Renal cortex interstitium (tissue), 11 donors: ENCODE measurements at regions not wholly inside any gene's neighbourhood (a gene's known extent, or its start where the extent isn't known, plus 50 kb on each side); places are given as distances from the start of the nearest gene placed in this dataset.
"Not testable (repeated sequence)": the region's sequence is repeated elsewhere in the genome, so short reads cannot be mapped to it uniquely, and the experiment has no call there.

Experiments used
- DNase-seq, 11 donors: peaks; one replicate each; pipeline ENCODE4 v3.0.0-alpha.2; 2013; ENCODE audit warnings: low read depth in 9 of 11, low spot score in 4 of 11; ENCODE audit errors: extremely low read depth in 1 of 11

DNA sequence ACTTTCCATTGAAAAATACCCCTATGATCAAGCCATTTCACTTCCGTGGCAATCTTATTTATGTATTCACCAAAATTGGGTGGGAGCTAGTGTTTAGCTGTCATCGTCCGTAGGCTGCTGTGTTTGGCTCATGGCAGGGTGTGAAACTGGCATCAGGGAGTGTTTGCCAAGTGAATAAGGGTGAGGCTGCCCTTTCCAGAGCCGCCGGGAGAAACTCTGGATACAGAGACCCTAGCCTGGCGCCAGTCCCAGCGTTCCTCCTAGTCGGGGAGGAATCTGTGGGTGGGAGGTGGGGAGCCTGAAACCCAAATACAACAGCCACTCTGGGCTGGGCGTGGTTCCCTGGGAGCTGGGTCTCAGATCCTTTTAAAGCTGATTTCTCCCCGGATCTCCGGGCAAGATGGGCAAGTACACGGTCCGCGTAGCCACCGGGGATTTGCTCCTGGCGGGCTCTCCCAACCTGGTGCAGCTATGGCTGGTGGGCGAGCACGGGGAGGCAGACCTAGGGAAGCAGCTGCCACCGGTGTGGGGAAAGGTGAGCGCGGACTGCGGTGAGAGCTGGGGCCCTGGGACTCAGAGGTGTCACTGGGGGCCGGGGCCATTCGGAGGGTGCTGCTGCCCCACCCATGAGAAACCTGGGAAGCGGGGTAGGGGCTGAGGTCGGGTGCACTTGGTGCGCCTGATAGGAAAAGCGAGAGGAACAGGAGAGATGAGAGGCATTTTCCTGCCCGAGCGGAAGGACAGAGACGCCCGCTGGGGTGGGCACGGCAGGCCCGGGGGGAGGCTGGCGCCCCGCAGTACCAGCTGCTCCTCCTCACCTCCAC is 62.1 kb upstream of the TEKT1 start:
- DNase-seq: no peak

DNA sequence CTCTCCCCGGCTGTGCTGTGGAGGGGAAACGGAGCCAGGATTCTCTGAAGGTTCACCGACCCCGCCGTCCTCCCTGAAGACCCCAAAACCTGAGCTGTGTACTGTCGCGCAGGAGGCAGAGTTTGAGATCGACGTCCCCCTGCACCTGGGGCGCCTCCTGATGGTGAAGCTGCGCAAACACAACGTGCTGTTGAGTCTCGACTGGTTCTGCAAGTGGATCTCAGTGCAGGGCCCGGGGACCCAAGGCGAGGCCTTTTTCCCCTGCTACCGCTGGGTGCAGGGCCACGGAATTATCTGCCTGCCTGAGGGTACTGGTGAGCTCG is 62.6 kb upstream of the TEKT1 start:
- DNase-seq: peak in 2 of 11 donors; percentile 12 to 19

DNA sequence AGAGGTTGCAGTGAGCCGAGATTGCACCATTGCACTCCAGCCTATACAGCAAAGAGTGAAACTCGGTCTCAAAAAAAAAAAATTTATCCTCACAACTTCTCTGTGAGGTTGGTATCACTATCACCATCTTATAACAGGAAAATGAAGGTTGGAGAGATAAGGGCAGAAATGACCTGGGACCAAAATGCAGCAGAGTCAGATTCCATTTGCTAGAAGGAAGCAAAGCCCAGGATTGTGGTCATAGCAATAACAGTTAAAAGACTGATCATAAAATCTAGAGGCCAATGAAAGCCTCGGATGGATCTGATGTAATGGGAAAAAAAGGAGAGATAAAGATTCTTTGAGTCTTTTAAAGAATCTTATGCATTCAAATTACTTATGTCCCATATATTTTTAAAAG is 69.6 kb upstream of the TEKT1 start:
- no peak for DNase-seq

DNA sequence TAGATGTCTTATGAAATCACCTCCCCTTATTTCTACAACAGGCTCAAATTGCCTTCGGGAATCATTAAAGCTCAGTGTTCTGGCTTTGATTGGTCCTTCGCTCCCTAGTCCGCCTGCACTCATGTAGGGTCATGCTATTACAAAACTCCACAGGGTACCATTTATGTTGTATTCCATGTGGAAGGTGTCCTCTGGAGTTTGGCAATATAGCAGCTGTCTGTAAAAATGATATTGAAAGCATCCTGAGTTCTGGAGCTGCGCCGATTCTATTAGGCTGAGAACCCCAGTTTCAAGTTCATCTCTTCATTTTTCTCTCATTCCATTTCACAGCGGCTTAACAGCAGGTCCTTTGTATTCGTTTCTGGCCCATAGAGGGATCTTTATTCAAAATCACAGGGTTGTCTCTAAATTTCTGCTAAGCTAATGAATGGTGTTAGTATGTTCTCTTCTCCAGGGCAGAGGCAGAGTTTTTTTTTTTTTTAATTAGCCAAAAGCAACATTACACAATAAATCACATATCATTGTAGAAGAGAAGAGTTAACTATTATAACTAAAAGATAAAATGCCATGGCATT is 71.9 kb upstream of the TEKT1 start:
- no peak for DNase-seq

DNA sequence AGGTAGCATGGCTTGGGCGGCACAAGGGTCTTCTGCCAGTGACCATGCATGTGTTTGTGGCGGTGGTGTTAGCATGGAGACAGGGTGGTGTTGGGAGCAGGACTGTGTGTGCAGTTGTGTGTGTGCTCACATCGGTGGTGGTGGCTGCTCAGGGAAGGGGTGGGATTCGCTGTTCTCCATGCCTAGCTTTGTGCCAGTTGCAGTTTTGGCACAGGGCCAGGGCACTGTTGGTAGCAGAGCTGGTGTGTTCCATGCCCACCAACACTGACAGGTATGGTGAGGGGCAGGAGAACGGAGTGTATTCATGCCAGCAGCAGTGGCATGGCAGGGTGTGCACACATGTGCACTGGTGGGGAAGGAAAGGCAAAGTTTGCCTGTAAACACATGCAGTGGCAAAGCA is 77.3 kb upstream of the TEKT1 start:
- DNase-seq: no peak

DNA sequence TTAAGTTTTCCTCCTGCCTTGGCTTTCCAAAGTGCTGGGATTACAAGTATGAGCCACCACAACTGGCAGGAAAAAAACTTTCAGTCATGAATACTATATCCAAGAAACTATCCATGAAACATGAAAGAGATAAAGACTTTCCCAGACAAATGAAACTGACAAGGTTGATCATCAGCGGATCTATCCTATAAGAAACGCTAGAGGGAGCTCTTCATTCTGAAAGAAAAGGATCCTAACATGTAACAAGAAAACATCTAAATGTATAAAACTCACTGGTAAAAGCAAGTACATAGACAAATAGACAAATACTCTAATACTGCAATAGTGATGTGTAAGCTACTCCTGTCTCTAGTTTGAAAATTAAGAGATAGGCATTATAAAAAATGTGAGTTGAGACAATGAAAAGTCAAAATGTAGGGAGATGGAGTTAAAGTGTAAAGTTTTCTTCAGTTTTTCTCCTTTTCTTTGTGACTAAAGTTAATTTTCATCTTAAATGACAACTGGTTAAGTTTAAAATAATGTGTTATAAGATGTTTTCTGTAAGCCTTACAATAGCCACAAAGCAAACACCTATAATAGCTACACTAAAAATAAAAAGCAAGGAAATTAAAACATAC is 79.6 kb upstream of the TEKT1 start:
- peak in 1 of 11 donors; percentile 9 for DNase-seq

DNA sequence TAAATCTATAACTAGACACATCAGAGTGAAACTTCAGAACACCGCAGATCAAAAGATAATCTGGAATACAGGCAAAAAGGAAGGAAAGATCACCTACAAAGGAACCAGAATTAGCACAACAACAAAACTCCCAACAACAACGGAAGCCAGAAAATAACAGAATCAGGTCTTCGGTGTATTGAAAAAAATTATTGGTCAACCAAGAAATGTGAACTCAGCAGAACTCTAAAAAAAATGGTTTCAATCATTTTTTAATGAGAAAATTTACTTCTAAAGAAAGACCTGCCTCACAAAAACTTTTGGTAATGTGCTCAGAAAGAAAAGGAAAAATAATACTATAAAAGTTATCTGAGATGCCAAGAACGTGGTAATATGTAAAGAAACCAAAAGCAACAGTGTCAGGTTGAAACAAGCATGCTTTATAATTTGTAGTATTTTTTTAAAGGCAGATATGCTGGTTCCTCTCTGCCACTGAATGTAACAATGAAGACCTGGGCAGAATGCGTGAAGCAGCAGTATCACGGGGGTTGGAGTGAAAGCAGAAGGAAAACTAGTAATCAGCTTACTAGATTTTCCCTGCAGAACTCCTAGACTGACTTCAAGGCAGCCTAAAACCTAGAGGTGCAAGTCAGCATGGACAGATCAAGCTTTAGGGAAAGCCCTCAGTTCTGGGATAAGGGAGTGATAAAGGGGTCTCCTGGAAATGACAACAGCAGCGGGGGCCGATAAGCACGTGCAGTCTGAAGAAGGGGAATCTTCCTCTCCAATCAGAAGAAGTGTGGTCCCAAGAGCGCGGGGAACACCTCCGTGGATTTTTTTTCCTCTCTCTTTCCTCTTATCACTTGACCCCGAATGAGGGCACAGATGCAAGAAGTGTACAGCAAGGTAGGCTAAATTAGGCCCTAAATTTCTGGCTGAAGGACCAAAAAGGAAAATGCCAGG is 80.9 kb upstream of the TEKT1 start:
- no peak for DNase-seq

DNA sequence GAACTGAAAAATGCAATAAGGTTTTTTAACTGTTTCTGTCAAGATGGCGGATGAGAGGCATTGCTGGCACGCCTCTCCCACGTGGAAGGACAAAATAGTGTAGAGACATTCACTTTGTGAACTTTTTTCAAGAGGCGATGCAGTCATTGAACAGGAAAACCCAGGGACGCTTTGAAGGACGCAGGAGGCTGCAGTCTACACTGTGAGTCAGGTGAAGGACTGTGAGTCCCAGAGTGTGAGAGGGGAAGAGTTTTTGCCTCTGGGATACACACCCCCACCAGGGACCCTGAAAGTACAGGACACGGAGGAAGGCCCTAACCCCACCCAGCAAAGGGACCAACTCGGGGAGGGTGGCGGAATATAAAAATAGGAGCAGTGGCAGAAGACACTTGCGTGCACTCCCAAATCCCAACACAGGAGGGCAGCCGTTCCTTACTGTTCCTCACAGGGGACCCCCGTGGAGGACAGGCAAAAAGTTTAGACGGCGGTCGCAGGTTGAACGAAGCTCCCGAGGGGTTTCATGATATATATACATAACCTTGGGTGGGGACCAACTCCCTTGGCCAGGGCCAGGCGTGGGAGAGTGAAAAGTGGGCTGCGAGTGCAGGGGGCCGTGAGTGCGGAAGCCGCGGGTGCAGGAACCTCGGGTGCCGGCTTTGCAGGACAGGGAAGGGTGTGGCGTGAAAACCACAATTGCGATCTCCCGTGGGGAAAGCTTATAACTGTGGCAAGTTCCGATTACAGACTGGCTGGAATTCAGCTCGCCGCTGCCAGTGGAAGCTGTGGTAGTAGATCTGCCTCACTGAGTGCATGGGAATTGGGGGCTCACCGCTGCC is 82.0 kb upstream of the ALOX12 start:
- peak in 8 of 11 donors; percentile 30 to 54 (median 40) for DNase-seq

DNA sequence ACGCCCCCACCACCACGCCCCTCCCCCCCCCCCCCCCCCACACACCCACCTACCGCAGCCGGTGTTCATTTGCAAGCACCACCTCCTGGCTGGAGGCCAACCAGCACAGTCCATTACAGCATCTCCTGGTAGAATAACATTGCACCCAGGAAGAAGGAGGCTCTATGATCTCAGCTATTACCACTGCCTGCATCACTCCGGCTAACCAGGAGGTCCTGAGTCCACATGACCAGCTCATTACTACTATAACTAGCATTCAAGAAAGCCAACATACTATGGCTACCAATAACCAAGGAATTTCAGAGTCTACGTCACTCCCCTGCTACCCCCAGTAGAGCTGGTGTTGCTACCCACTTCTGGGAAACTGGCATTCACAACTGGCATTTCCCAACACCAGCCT is 81.1 kb upstream of the ALOX12 start:
- no peak for DNase-seq

DNA sequence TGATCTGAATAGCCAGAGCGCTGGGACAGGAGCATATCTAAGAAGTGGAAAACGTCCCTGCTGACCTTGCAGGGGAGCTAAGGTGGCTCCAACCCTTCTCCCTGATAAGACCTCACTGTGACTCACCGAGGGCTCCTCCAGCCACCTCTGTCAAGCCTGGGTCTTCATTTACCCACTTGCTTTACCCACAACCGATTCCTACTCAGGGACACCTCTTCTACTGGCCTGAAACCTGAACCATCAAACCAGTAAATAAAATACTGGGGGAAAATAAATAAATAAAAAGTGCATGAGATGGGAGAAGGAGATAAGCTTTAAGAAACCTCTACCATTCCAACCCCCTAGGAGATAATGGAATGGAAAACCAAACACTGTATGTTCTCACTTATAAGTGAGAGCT is 80.2 kb upstream of the ALOX12 start:
- no peak for DNase-seq

DNA sequence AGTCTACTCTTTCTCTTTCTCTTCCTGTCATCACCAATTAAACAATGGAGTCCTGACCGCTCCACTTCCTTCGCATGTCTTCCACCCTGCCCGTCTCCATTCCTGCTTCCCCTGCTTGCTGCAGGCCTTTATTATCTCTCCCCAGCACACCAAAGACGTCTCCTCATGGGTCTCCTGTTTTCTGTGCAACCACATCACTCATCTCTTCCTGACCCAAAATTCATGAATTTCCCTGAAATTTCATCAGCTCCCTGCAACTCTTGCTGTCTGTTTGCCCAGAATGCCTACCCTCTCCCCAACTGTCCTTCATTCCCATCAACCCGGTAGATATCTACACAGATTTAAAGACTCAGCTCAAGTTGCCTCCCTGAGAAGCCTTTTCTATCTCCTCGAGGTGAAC is 76.7 kb upstream of the ALOX12 start:
- DNase-seq: no peak

DNA sequence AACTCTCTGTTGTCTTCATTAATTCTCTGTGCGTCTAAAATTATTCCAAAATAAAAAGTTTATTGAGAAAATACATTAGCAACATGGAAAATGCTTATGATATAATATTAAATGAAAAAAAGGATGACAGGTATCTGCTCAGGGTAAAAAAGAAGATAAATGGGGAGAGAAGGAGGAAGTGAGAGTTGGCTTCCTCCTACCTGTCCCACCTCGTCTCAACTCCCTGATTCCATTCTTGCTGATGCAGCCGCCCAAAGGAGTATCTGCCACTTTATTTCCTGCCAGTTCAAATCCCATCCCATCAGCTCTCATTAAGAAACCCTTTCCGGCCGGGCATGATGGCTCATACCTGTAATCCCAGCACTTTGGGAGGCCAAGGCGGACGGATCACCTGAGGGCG is 72.5 kb upstream of the ALOX12 start:
- no peak for DNase-seq

DNA sequence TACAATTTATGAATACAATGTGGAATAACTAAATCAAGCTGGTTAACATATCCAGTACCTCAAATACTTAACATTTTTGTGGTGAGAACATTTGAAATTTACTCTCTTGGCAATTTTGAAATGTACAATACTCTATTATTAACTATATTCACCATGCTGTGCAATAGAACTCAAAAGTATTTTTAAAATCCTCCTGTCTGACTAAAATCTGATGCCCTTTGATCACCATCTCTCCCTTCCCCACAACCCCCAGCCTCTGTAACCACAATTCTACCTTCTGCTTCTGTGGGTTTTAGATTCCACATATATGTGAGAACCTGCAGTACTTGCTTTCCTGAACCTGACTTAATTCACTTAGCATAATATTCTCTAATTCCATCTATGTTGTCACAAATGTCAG is 71.6 kb upstream of the ALOX12 start:
- DNase-seq: no peak

DNA sequence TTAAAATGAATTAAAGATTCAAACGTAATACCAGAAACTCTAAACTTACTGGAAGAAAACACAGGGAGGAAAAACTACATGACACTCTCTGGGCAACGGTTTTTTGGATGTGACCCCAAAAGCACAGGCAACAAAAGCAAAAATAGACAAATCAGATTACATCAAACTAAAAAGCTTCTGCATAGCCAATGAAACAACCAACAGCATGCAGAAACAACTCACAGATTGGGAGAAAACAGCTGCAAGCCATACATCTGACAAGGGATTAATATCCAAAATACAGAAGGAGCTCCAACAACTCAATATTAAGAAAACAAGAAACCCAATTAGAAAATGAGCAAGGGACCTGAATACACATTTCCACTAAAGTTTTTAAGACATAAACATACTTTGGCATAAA is 69.2 kb upstream of the ALOX12 start:
- no peak for DNase-seq

DNA sequence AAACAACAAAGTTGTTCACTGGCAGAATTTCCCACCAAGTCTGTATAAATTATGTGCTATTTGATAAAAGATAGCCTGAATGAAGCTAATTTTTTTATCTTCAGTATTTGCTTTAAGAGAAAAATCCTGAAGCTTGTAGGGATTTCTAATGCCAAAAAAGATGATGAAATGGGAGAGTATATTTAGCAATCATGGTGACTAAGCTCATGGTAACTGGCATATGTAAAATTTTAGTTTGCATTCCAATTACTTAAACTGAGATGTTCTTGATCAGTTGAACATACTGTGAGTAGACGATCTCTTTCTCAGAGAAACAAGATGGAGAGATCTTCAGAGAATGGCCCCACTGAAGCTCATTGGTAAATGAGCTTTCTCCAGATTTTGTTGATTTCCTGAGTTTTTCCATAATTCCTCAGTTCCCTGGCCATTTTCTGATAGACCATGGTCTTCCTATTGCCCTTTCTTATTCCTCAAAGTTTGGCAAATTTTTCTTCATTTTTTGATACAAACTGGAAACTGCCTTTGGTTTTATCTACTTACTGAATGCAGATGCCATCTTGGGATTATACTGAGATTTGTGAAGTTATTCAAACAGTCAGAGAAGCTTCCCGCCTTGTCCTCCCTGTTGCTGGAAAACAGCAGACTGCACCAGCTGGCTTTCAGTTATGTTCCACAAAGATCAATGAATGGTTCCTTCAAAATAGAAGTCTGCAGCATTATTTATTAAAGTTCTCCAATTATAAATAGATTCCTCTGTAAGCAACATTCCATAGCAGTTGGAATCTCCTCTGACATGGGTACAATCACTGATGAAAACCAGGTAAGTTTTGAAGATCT is 68.3 kb upstream of the ALOX12 start:
- DNase-seq: no peak

DNA sequence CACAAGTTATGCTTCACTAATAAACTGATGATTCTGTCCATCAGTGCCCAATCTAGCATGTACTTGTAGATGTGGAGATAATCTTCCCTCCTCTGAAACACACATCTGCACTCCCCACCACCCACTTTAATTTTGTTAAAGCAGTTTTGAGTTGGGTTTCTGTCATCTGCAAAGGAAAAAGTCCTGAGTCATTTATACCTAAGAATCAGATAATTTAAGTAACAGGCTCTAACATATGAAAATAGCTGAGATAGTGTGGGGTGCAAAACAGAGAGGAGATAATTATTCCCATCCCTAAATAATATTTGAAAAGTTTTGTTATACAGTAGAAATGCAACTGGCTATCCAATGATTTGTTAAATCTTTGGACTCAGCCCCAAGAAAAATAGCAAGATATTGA is 67.7 kb upstream of the ALOX12 start:
- DNase-seq: no peak

DNA sequence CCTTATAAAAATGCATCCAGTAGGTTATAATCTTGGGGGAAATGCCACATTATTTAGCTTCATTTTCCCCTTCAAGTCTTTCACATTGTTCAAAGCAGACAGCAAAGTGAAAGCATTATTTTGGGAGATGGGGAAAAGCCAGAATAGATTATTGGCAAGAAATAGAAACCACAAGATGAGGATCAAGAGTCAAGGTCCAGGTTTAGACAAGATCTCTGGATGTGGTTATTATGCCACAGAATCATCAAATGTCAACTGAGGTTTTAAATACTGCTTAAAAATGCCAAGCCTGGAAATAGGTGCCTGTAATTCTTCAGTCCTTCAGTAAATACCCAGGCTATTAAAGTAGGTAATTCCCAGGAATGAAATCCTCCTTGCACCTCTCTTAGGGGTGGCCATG is 65.1 kb upstream of the ALOX12 start:
- DNase-seq: no peak

DNA sequence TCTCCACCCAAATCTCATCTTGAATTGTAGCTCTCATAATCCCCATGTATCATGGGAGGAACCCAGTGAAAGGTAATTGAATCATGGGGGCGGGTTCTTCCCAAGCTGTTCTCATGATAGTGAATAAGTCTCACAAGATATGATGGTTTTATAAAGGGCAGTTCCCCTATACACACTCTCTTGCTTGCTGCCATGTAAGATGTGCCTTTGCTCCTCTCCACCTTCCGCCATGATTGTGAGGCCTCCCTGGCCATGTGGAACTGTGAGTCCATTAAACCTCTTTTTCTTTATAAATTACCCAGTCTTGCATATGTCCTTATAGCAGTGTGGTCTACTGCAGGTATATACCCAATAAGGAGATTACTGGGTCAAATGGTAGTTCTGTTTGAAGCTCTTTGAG is 61.3 kb upstream of the ALOX12 start:
- not testable (repeated sequence) for DNase-seq
